Left lung (tissue), 4 donors: ENCODE measurements at regions not wholly inside any gene's neighbourhood (a gene's known extent, or its start where the extent isn't known, plus 50 kb on each side); places are given as distances from the start of the nearest gene placed in this dataset.
A peak's percentile ranks its signal among the peaks of the same experiment; 100 is the strongest.
"Not testable (repeated sequence)": the region's sequence is repeated elsewhere in the genome, so short reads cannot be mapped to it uniquely, and the experiment has no call there.

Experiments used
- ATAC-seq: fragments of 200-7000 bp; cut with Tn5 transposase; one replicate; pipeline ENCODE4 v1.9.1; 2020; ENCODE audit warnings: moderate library complexity
- DNase-seq, 4 donors: peaks; one replicate each; pipeline ENCODE4 v3.0.0-alpha.2; 2013 to 2020
- H3K27ac ChIP-seq, 2 donors: fragments of 200-600 bp; sonication (generic) in 1 of 2; one replicate each; pipeline versions ENCODE4 v1.5.0 to v1.8.0; 2020 to 2021
- H3K27me3 ChIP-seq, 2 donors: fragments of 200-600 bp; sonication (generic) in 1 of 2; one replicate each; pipeline versions ENCODE4 v1.5.0 to v1.8.0; 2020 to 2021
- H3K36me3 ChIP-seq, 2 donors: fragments of 200-600 bp; sonication (generic) in 1 of 2; one replicate each; pipeline versions ENCODE4 v1.5.0 to v1.8.0; 2020 to 2021
- H3K4me1 ChIP-seq, 2 donors: fragments of 200-600 bp; one replicate each; pipeline ENCODE4 v1.8.0; 2021
- H3K4me3 ChIP-seq, 2 donors: fragments of 200-600 bp; sonication (generic) in 1 of 2; one replicate each; pipeline versions ENCODE4 v1.5.0 to v1.8.0; 2020 to 2021; ENCODE audit warnings: mild to moderate bottlenecking in 1 of 2
- H3K9me3 ChIP-seq, 2 donors: fragments of 200-600 bp; sonication (generic) in 1 of 2; one replicate each; pipeline versions ENCODE4 v1.5.0 to v1.8.0; 2020 to 2021
- CTCF ChIP-seq, 2 donors: fragments of 200-600 bp; sonication (generic) in 1 of 2; IDR thresholded peaks; one replicate each; pipeline versions ENCODE4 v1.5.0 to v1.8.0; 2021; ENCODE audit warnings: antibody characterized with exemption in 2 of 2
- intact Hi-C, 2 donors: fragments of 100-400 bp; cut with DNase I; formaldehyde crosslinking; loops; one replicate each; pipeline versions ENCODE4 v1.11.2 to v1.14.2; 2022
- donor health status: DM: no; HTN: yes; CAD: no.
- donor health status: DM: no; HTN: no; CAD: no.

DNA sequence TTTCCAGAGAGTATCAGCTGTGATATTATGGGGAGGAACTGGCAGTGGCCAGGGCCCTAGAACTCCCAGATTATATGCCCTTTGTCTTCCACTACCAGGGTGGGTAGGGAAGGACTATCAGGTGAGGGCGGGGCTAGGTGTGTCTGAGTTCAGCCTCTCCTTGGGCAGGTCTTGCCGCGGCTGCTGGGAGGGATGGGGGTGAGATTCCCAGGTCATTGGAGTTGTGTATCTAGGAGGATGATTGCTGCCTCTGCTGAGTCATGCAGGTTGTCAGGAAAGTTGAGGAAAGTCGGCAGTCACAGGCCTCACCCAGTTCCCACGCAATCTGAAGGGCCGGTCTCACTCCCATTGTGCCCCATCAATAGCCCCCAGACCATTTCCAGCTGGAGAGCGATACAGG, 185.2 kb downstream of the DKK1 start:
- TF ChIP-seq CTCF (IDR thresholded peaks at IDR 0.05): no peak
- H3K4me1 ChIP-seq: no peaks in the 10 kb centered on the region
- intact Hi-C loops: no loop called here
- no peaks in the 10 kb centered on the region for H3K27me3 ChIP-seq
- no peak overlapping the region for H3K27ac ChIP-seq
- no peak overlapping the region for H3K4me3 ChIP-seq
- DNase-seq (peak in 1 of 4 donors; percentile 28), ATAC-seq (no peak)
- peaks cover 0 to 4% of the 10 kb centered on the region in 2 donors for H3K9me3 ChIP-seq
- H3K36me3 ChIP-seq: no peaks in the 10 kb centered on the region

- no peaks in the 10 kb centered on the region for H3K27me3 ChIP-seq
- peaks cover 0 to 13% of the 10 kb centered on the region in 2 donors for H3K9me3 ChIP-seq
- no peak for ATAC-seq
- no peak overlapping the region for H3K27ac ChIP-seq
- H3K4me3 ChIP-seq: no peak overlapping the region
- no peak for DNase-seq
- no peaks in the 10 kb centered on the region for H3K4me1 ChIP-seq
- H3K36me3 ChIP-seq: no peaks in the 10 kb centered on the region
- no peak for TF ChIP-seq CTCF (IDR thresholded peaks at IDR 0.05)
- intact Hi-C loops: no loop called here
These were observed 186.4 kb downstream of the DKK1 start for GRCh38 chr10:52500476-52500875.

GRCh38 chr10:52502237-52502636, 188.2 kb downstream of the DKK1 start:
- Histone ChIP-seq H3K4me1 (no peaks in the 10 kb centered on the region), H3K36me3 (no peaks in the 10 kb centered on the region), H3K27me3 (no peaks in the 10 kb centered on the region), H3K27ac (no peak overlapping the region), H3K4me3 (no peak overlapping the region), H3K9me3 (peaks cover 0 to 18% of the 10 kb centered on the region in 2 donors)
- intact Hi-C loops: no loop called here
- no peak for TF ChIP-seq CTCF (IDR thresholded peaks at IDR 0.05)
- DNase-seq (no peak), ATAC-seq (no peak)

DNA sequence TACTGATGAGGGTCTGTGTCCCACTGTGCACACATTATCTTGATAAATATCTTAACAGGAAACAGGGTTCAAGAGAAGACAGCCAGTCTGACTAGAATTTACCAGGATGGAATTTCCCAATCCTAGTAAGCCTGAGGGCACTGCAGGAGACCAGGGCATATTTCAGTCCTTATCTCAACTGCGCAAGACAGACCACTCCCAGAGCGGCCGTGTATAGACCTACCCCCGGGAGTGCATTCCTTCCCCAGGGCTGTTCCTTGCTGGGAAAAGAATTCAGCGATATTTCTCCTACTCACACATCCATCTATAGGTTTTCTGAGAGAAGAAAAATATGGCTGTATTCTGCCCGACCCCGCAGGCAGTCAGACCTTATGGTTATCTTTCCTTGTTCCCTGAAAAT, 191.3 kb downstream of the DKK1 start:
- H3K27ac ChIP-seq, H3K4me1 ChIP-seq, H3K4me3 ChIP-seq, intact Hi-C loops, H3K27me3 ChIP-seq, H3K36me3 ChIP-seq, ATAC-seq: not testable (repeated sequence)
- DNase-seq: peak in 1 of 4 donors; percentile 17
- H3K9me3 ChIP-seq: peaks cover 0 to 41% of the 10 kb centered on the region in 2 donors

GRCh38 chr10:52514481-52514880, 200.4 kb downstream of the DKK1 start:
- intact Hi-C loops: no loop called here
- TF ChIP-seq CTCF (IDR thresholded peaks at IDR 0.05): no peak
- ATAC-seq (no peak), DNase-seq (no peak)
- Histone ChIP-seq H3K27ac (no peak overlapping the region), H3K36me3 (no peaks in the 10 kb centered on the region), H3K4me1 (no peaks in the 10 kb centered on the region), H3K9me3 (peaks cover 0 to 42% of the 10 kb centered on the region in 2 donors), H3K27me3 (no peaks in the 10 kb centered on the region), H3K4me3 (no peak overlapping the region)

DNA sequence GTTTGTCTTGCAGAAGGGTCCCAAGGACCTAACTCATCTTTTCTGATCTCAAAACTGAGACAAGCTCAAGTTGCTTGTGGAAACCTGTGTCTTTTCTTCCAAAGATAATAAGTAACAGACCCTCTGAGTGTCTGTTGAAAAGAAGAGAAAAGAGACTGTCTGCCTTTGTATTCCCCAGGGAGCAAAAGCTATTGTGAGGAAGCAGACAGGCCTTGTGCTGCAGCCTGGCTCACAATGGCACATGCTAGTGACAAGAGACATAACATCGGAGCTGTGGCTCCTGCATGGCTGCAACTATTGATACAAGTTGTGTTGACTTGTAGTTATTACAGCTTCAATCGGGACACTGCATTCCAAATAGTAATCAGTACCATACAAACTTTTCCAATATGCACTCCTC, 202.9 kb downstream of the DKK1 start:
- no peak for TF ChIP-seq CTCF (IDR thresholded peaks at IDR 0.05)
- no peaks in the 10 kb centered on the region for H3K36me3 ChIP-seq
- DNase-seq: no peak
- intact Hi-C loops: no loop called here
- no peaks in the 10 kb centered on the region for H3K27me3 ChIP-seq
- no peak for ATAC-seq
- no peaks in the 10 kb centered on the region for H3K4me1 ChIP-seq
- no peak overlapping the region for H3K27ac ChIP-seq
- no peak overlapping the region for H3K4me3 ChIP-seq
- H3K9me3 ChIP-seq: peaks cover 0 to 20% of the 10 kb centered on the region in 2 donors
